ENCODE measurements at regions not wholly inside any gene's neighbourhood (a gene's known extent, or its start where the extent isn't known, plus 50 kb on each side); places are given as distances from the start of the nearest gene placed in this dataset.
"Not testable (repeated sequence)": the region's sequence is repeated elsewhere in the genome, so short reads cannot be mapped to it uniquely, and the experiment has no call there.

GRCh38 chr3:26208201-26208600 lies 414.4 kb upstream of the LRRC3B start:
- H3K27ac ChIP-seq: no peak overlapping the region
- no peaks in the 10 kb centered on the region for H3K27me3 ChIP-seq
- no peaks in the 10 kb centered on the region for H3K36me3 ChIP-seq
- intact Hi-C loops (cut with DNase I): no loop called here
- no peak for TF ChIP-seq CTCF (IDR thresholded peaks at IDR 0.05)
- no peak for DNase-seq
- H3K9me3 ChIP-seq: no peaks in the 10 kb centered on the region
- no peak overlapping the region for H3K4me3 ChIP-seq
- no peaks in the 10 kb centered on the region for H3K4me1 ChIP-seq
- H3K9ac ChIP-seq (ENCODE audit: low read depth in 2 of 2, low read length in 2 of 2): no peak overlapping the region

GRCh38 chr3:26229801-26230200 lies 392.8 kb upstream of the LRRC3B start:
- H3K36me3 ChIP-seq: no peaks in the 10 kb centered on the region
- no peak overlapping the region for H3K9ac ChIP-seq (ENCODE audit: low read depth in 2 of 2, low read length in 2 of 2)
- H3K9me3 ChIP-seq: no peaks in the 10 kb centered on the region
- no peaks in the 10 kb centered on the region for H3K27me3 ChIP-seq
- intact Hi-C loops (cut with DNase I): no loop called here
- H3K27ac ChIP-seq: no peak overlapping the region
- DNase-seq: no peak
- no peaks in the 10 kb centered on the region for H3K4me1 ChIP-seq
- no peak overlapping the region for H3K4me3 ChIP-seq
- no peak for TF ChIP-seq CTCF (IDR thresholded peaks at IDR 0.05)

- Histone ChIP-seq H3K36me3 (no peaks in the 10 kb centered on the region), H3K27ac (no peak overlapping the region), H3K9me3 (no peaks in the 10 kb centered on the region), H3K27me3 (no peaks in the 10 kb centered on the region), H3K4me1 (no peaks in the 10 kb centered on the region), H3K9ac (ENCODE audit: low read depth in 2 of 2, low read length in 2 of 2) (no peak overlapping the region), H3K4me3 (no peak overlapping the region)
- no peak for TF ChIP-seq CTCF (IDR thresholded peaks at IDR 0.05)
- intact Hi-C loops (cut with DNase I): no loop called here
- no peak for DNase-seq
Observed at GRCh38 chr3:26233374-26233773, 389.2 kb upstream of the LRRC3B start.

- Histone ChIP-seq H3K27ac (no peak overlapping the region), H3K9ac (ENCODE audit: low read depth in 2 of 2, low read length in 2 of 2) (no peak overlapping the region), H3K4me1 (no peaks in the 10 kb centered on the region), H3K27me3 (no peaks in the 10 kb centered on the region), H3K36me3 (no peaks in the 10 kb centered on the region), H3K9me3 (no peaks in the 10 kb centered on the region), H3K4me3 (no peak overlapping the region)
- TF ChIP-seq CTCF (IDR thresholded peaks at IDR 0.05): no peak
- no peak for DNase-seq
- intact Hi-C loops (cut with DNase I): no loop called here
Observed at GRCh38 chr3:26236531-26236930, 386.0 kb upstream of the LRRC3B start.

- no peaks in the 10 kb centered on the region for H3K9me3 ChIP-seq
- H3K9ac ChIP-seq (ENCODE audit: low read depth in 2 of 2, low read length in 2 of 2): no peak overlapping the region
- TF ChIP-seq CTCF (IDR thresholded peaks at IDR 0.05): no peak
- H3K36me3 ChIP-seq: no peaks in the 10 kb centered on the region
- H3K4me3 ChIP-seq: no peak overlapping the region
- intact Hi-C loops (cut with DNase I): no loop called here
- no peaks in the 10 kb centered on the region for H3K27me3 ChIP-seq
- H3K27ac ChIP-seq: no peak overlapping the region
- no peak for DNase-seq
- no peaks in the 10 kb centered on the region for H3K4me1 ChIP-seq
Observed at GRCh38 chr3:26237036-26237682, 385.4 kb upstream of the LRRC3B start.

GRCh38 chr3:26244586-26244985 lies 378.0 kb upstream of the LRRC3B start:
- H3K4me1 ChIP-seq; H3K9me3 ChIP-seq; H3K9ac ChIP-seq (ENCODE audit: low read depth in 2 of 2, low read length in 2 of 2); H3K4me3 ChIP-seq; intact Hi-C loops (cut with DNase I); H3K27ac ChIP-seq; H3K27me3 ChIP-seq; DNase-seq; H3K36me3 ChIP-seq: not testable (repeated sequence)
